ENCODE measurements at regions not wholly inside any gene's neighbourhood (a gene's known extent, or its start where the extent isn't known, plus 50 kb on each side); places are given as distances from the start of the nearest gene placed in this dataset.

DNA sequence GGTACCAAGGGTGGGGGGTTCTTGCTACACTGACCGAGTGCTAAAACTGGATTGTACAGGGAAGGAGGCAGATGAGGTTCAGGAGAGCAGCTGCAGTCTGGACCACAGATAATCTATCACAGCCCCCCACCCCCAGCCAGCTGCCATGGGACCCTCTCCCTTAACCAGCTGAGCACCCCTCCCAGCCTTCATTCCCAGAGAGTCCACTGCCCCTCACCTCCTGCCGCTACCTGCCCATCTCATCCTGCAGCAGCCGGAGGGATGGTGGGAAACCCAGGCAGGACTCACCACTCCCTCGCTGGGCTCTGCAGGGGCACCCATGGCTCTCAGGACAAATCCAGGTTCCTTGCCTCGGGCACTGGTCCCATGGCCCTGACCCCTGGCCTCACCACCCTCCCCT lies 66.7 kb downstream of the MRPL36 start:
- TF ChIP-seq, protein P1, sequence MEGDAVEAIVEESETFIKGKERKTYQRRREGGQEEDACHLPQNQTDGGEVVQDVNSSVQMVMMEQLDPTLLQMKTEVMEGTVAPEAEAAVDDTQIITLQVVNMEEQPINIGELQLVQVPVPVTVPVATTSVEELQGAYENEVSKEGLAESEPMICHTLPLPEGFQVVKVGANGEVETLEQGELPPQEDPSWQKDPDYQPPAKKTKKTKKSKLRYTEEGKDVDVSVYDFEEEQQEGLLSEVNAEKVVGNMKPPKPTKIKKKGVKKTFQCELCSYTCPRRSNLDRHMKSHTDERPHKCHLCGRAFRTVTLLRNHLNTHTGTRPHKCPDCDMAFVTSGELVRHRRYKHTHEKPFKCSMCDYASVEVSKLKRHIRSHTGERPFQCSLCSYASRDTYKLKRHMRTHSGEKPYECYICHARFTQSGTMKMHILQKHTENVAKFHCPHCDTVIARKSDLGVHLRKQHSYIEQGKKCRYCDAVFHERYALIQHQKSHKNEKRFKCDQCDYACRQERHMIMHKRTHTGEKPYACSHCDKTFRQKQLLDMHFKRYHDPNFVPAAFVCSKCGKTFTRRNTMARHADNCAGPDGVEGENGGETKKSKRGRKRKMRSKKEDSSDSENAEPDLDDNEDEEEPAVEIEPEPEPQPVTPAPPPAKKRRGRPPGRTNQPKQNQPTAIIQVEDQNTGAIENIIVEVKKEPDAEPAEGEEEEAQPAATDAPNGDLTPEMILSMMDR (conservative IDR thresholded peaks at IDR 0.05; ENCODE audit: low read length) = no peak
- TF ChIP-seq EZH2phosphoT487 (IDR thresholded peaks at IDR 0.05; ENCODE audit: borderline replicate concordance) = no peak
